ENCODE measurements at regions not wholly inside any gene's neighbourhood (a gene's known extent, or its start where the extent isn't known, plus 50 kb on each side); places are given as distances from the start of the nearest gene placed in this dataset.
"Not testable (repeated sequence)": the region's sequence is repeated elsewhere in the genome, so short reads cannot be mapped to it uniquely, and the experiment has no call there.

DNA sequence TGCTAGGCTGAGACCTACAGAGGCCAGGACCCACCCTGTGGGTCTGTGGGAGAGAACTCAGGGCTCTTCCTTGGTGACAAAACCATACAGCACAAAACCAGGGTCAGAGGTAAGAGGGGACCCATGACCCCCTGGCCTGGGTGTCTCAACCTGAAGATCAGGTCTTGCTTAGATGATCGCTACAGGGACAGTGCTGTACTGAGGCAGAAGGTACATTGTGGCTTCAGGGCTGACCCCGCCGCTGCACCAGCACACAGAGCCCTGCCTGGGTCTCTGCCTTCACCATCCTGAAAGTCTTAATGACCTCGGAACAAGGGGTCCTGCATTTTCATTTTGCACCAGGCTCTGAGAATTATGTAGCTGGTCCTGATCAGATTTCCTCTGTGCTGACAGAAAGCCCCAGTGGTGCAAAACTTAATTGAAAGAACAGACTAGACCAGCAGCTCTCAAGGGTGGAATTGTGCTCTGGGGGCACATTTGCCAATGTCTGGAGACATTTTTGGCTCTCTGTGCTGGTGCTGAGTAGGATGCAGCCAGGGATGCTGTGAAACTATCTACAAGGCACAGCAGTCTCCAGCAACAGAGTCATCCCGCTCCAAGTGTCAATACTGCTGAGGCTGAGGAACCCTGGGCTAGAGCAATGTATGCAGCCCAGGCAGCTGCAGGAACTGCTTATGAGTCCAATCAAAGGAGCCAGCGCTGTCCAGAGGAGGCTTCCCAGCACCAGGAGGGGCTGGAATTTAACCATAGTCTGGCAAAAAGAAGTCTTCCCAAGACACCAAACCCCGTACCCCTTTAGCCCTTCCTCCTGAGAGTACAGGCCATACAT is 254.9 kb downstream of the ERMARD start:
- peaks cover 23% of the 10 kb centered on the region for H3K9me3 Mint-ChIP-seq
- CTCF ChIA-PET = no interaction called here
- DNase-seq = no peak
- H3K27me3 Mint-ChIP-seq = peaks cover 14% of the 10 kb centered on the region
- no peaks in the 10 kb centered on the region for H3K4me1 Mint-ChIP-seq
- H3K4me3 Mint-ChIP-seq = no peak overlapping the region
- H3K27ac Mint-ChIP-seq = no peak overlapping the region
- no peaks in the 10 kb centered on the region for H3K36me3 Mint-ChIP-seq

DNA sequence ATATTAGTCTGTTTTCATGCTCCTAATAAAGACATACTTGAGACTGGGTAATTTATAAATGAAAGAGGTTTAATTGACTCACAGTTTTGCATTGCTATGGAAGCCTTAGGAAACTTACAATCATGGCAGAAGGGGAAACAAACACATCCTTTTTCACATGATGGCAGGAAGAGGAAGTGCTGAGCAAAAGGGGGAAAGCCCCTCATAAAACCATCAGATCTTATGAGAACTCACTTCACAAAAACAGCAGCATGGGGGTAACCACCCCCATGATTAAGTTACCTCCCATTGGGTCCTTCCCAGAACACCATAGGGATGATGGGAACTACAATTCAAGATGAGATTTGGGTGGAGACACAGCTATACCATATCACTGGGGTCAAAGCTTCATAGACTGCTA is 254.2 kb downstream of the ERMARD start:
- peaks cover 27% of the 10 kb centered on the region for H3K9me3 Mint-ChIP-seq
- DNase-seq = no peak
- H3K27ac Mint-ChIP-seq = no peak overlapping the region

GRCh38 chr6:170004585-170005210 is 253.3 kb downstream of the ERMARD start:
- CTCF ChIA-PET = no interaction called here
- Mint-ChIP-seq H3K9me3 (peaks cover 28% of the 10 kb centered on the region), H3K4me3 (no peak overlapping the region), H3K27ac (no peak overlapping the region), H3K27me3 (peaks cover 6% of the 10 kb centered on the region), H3K4me1 (no peaks in the 10 kb centered on the region), H3K36me3 (no peaks in the 10 kb centered on the region)
- DNase-seq = no peak

More for the DNA sequence above, 254.2 kb downstream of the ERMARD start:
- Mint-ChIP-seq H3K36me3 (no peaks in the 10 kb centered on the region), H3K27me3 (peaks cover 8% of the 10 kb centered on the region), H3K4me1 (no peaks in the 10 kb centered on the region), H3K4me3 (no peak overlapping the region)
- CTCF ChIA-PET = no interaction called here

- CTCF ChIA-PET = no interaction called here
- Mint-ChIP-seq H3K27ac (no peak overlapping the region), H3K9me3 (peaks cover 28% of the 10 kb centered on the region), H3K36me3 (no peaks in the 10 kb centered on the region), H3K4me3 (no peak overlapping the region), H3K27me3 (peaks cover 6% of the 10 kb centered on the region), H3K4me1 (no peaks in the 10 kb centered on the region)
- DNase-seq = no peak
Measured at GRCh38 chr6:170003451-170004160, 252.2 kb downstream of the ERMARD start.

GRCh38 chr6:170003027-170003426 is 251.6 kb downstream of the ERMARD start:
- no peak for DNase-seq
- CTCF ChIA-PET = no interaction called here

DNA sequence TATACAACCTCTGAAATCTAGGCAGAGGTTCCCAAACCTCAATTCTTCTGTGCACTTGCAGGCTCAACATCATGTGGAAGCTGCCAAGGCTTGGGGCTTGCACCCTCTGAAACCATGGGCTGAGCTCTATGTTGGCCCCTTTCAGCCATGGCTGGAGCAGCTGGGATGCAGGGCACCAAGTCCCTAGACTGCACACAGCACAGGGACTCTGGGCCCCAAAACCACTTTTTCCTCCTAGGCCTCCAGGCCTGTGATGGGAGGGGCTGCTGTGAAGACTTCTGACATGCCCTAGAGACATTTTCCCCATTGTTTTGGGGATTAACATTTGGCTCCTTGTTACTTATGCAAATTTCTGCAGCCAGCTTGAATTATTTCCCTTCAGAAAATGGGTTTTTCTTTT is 250.4 kb downstream of the ERMARD start:
- H3K4me3 Mint-ChIP-seq, H3K27me3 Mint-ChIP-seq, H3K4me1 Mint-ChIP-seq, DNase-seq, CTCF ChIA-PET, H3K36me3 Mint-ChIP-seq, H3K27ac Mint-ChIP-seq: not testable (repeated sequence)
- peaks cover 28% of the 10 kb centered on the region for H3K9me3 Mint-ChIP-seq

More at GRCh38 chr6:170003027-170003426, 251.6 kb downstream of the ERMARD start:
- Mint-ChIP-seq H3K36me3 (no peaks in the 10 kb centered on the region), H3K4me1 (no peaks in the 10 kb centered on the region), H3K27me3 (peaks cover 6% of the 10 kb centered on the region), H3K27ac (no peak overlapping the region), H3K4me3 (no peak overlapping the region), H3K9me3 (peaks cover 28% of the 10 kb centered on the region)

- Mint-ChIP-seq H3K36me3 (no peaks in the 10 kb centered on the region), H3K27me3 (peaks cover 6% of the 10 kb centered on the region), H3K4me3 (no peak overlapping the region), H3K9me3 (peaks cover 24% of the 10 kb centered on the region), H3K27ac (no peak overlapping the region), H3K4me1 (no peaks in the 10 kb centered on the region)
- CTCF ChIA-PET = no interaction called here
- DNase-seq = no peak
Measured at GRCh38 chr6:170000071-170000843, 248.8 kb downstream of the ERMARD start.

GRCh38 chr6:169999367-169999766 is 247.9 kb downstream of the ERMARD start:
- DNase-seq = no peak
- Mint-ChIP-seq H3K9me3 (peaks cover 22% of the 10 kb centered on the region), H3K4me1 (no peaks in the 10 kb centered on the region), H3K27me3 (peaks cover 6% of the 10 kb centered on the region), H3K4me3 (no peak overlapping the region), H3K27ac (no peak overlapping the region), H3K36me3 (no peaks in the 10 kb centered on the region)
- CTCF ChIA-PET = interaction anchor here (0.7 kb wide), 1 partner anchor 383 kb away, joined by 3 read pairs; no protein-coding TSS in a partner anchor

- DNase-seq = no peak
- H3K36me3 Mint-ChIP-seq = no peaks in the 10 kb centered on the region
- H3K4me1 Mint-ChIP-seq = no peaks in the 10 kb centered on the region
- no peak overlapping the region for H3K4me3 Mint-ChIP-seq
- H3K27ac Mint-ChIP-seq = no peak overlapping the region
- H3K9me3 Mint-ChIP-seq = peaks cover 15% of the 10 kb centered on the region
- CTCF ChIA-PET = no interaction called here
- H3K27me3 Mint-ChIP-seq = peaks cover 6% of the 10 kb centered on the region
Measured at GRCh38 chr6:169998457-169998856, 247.0 kb downstream of the ERMARD start.

- Mint-ChIP-seq H3K36me3 (no peaks in the 10 kb centered on the region), H3K27ac (no peak overlapping the region), H3K4me3 (no peak overlapping the region), H3K9me3 (peaks cover 12% of the 10 kb centered on the region), H3K4me1 (no peaks in the 10 kb centered on the region), H3K27me3 (peaks cover 6% of the 10 kb centered on the region)
- DNase-seq = no peak
- CTCF ChIA-PET = no interaction called here
Measured at GRCh38 chr6:169997930-169998218, 246.5 kb downstream of the ERMARD start.

DNA sequence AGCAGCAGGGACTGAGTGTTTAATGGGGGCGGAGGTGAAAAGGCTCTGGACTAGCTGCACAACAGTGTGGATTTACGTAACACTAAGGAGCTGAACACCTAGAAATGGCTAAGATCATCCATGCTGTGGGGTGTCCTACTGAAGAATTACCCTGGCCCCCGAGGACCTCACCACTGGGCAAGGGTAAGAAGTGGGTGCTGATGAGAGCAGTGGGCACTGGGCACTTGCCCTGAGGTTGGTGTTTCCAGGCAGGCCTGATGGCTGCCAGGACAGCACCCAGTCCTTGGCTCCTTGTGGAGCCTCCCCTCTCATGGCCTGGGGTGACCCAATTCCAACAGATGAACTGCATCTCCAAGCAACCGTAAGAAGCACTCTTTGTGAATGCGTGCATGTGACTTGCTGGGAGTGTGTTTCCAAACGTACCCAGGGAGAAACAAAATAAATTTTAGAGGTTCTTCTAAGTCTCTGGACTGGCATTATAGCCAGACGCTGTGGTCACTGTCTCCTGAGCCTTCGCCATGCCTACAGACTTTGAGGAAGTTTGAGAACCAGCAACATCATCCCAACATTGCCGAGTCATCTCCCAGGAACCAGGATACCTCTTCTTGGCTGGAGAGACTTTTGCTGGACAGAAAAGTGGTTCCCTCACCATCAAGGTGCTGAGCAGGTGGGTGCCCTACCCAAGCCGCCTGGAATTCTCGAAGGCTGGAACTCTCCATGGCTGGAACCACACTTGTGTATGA is 245.9 kb downstream of the ERMARD start:
- no peak overlapping the region for H3K4me3 Mint-ChIP-seq
- H3K4me1 Mint-ChIP-seq = peaks cover 3% of the 10 kb centered on the region
- H3K27me3 Mint-ChIP-seq = peaks cover 6% of the 10 kb centered on the region
- no peaks in the 10 kb centered on the region for H3K36me3 Mint-ChIP-seq
- peaks cover 10% of the 10 kb centered on the region for H3K9me3 Mint-ChIP-seq
- DNase-seq = no peak
- no peak overlapping the region for H3K27ac Mint-ChIP-seq
- CTCF ChIA-PET = no interaction called here

GRCh38 chr6:169996378-169997051 is 245.1 kb downstream of the ERMARD start:
- DNase-seq = no peak
- H3K4me3 Mint-ChIP-seq = no peak overlapping the region
- H3K4me1 Mint-ChIP-seq = peaks cover 11% of the 10 kb centered on the region
- H3K36me3 Mint-ChIP-seq = no peaks in the 10 kb centered on the region
- H3K27me3 Mint-ChIP-seq = peaks cover 2% of the 10 kb centered on the region
- no peak overlapping the region for H3K27ac Mint-ChIP-seq
- CTCF ChIA-PET = no interaction called here
- H3K9me3 Mint-ChIP-seq = peaks cover 5% of the 10 kb centered on the region

DNA sequence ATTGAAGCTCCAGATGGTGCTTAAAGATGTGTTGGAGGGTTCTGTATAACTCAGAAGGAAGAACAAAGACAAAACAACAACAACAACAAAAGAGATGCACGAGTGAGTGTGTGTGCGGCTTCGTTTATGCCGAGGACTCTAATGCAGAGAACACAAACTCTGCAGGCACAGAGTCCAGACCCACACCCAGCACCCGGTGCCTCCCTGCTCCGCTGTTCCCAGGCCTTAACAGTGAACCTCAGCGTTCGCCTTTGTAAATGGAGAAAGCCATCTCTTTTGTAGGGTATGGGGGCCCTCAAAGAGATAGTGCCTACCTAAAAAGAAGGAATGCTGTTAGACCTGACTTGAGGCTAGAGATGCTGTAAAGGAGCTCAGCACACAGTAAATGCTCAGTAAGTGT is 243.3 kb downstream of the ERMARD start:
- Mint-ChIP-seq H3K27me3 (no peaks in the 10 kb centered on the region), H3K4me3 (no peak overlapping the region), H3K36me3 (no peaks in the 10 kb centered on the region), H3K9me3 (no peaks in the 10 kb centered on the region), H3K4me1 (peaks cover 20% of the 10 kb centered on the region), H3K27ac (no peak overlapping the region)
- DNase-seq = no peak
- CTCF ChIA-PET = no interaction called here
